Glutamatergic neuron (in vitro differentiated cells): ENCODE measurements at regions not wholly inside any gene's neighbourhood (a gene's known extent, or its start where the extent isn't known, plus 50 kb on each side); places are given as distances from the start of the nearest gene placed in this dataset.

Experiments used
- DNase-seq: peaks from one replicate; pipeline ENCODE4 v3.0.0; 2022
- H3K27ac Mint-ChIP-seq: one replicate; pipeline ENCODE4 v1.8.0; 2020; ENCODE audit warnings: mild to moderate bottlenecking, mixed read lengths, inconsistent platforms; ENCODE audit not compliant: unreplicated experiment
- H3K27me3 Mint-ChIP-seq: one replicate; pipeline ENCODE4 v1.8.0; 2020; ENCODE audit warnings: mild to moderate bottlenecking, moderate library complexity, mixed read lengths, inconsistent platforms; ENCODE audit not compliant: unreplicated experiment
- H3K36me3 Mint-ChIP-seq: one replicate; pipeline ENCODE4 v1.8.0; 2020; ENCODE audit warnings: mild to moderate bottlenecking, mixed read lengths, inconsistent platforms; ENCODE audit not compliant: unreplicated experiment
- H3K4me1 Mint-ChIP-seq: one replicate; pipeline ENCODE4 v1.8.0; 2020; ENCODE audit warnings: mild to moderate bottlenecking, low read depth, mixed read lengths, inconsistent platforms; ENCODE audit not compliant: unreplicated experiment
- H3K4me3 Mint-ChIP-seq: one replicate; pipeline ENCODE4 v1.8.0; 2020; ENCODE audit warnings: mild to moderate bottlenecking, mixed read lengths, inconsistent platforms; ENCODE audit not compliant: unreplicated experiment
- H3K9me3 Mint-ChIP-seq: one replicate; pipeline ENCODE4 v1.8.0; 2020; ENCODE audit warnings: mild to moderate bottlenecking, moderate library complexity, mixed read lengths, inconsistent platforms; ENCODE audit not compliant: unreplicated experiment
- TF ChIP-seq, protein P1 (sequence below): fragments of 200-600 bp; sonication (generic); IDR thresholded peaks from one replicate; pipeline ENCODE4 v1.5.0; 2021; ENCODE audit not compliant: partially characterized antibody, unreplicated experiment

DNA sequence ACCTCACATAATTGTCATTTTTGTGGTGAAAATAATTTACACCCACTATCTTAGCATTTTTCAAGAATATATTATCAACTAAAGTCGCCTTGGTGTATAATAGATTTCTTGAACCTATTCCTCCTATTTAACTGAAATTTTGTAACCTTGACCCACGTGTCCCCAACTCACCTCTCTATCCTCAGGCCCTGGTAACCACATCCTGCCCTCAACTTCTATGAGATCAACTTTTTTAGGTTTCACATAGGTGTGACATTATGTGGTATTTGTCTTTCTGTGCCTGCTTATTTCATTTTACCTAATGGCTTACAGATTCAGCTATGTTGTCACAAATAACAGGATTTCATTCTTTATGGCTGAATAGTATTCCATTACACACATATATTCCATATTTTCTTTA lies 73.0 kb upstream of the CNTNAP4 start:
- Mint-ChIP-seq H3K4me1 (no peaks in the 10 kb centered on the region), H3K9me3 (no peaks in the 10 kb centered on the region), H3K36me3 (no peaks in the 10 kb centered on the region), H3K4me3 (no peak overlapping the region), H3K27ac (no peak overlapping the region), H3K27me3 (no peaks in the 10 kb centered on the region)
- TF ChIP-seq, protein P1, sequence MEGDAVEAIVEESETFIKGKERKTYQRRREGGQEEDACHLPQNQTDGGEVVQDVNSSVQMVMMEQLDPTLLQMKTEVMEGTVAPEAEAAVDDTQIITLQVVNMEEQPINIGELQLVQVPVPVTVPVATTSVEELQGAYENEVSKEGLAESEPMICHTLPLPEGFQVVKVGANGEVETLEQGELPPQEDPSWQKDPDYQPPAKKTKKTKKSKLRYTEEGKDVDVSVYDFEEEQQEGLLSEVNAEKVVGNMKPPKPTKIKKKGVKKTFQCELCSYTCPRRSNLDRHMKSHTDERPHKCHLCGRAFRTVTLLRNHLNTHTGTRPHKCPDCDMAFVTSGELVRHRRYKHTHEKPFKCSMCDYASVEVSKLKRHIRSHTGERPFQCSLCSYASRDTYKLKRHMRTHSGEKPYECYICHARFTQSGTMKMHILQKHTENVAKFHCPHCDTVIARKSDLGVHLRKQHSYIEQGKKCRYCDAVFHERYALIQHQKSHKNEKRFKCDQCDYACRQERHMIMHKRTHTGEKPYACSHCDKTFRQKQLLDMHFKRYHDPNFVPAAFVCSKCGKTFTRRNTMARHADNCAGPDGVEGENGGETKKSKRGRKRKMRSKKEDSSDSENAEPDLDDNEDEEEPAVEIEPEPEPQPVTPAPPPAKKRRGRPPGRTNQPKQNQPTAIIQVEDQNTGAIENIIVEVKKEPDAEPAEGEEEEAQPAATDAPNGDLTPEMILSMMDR: no peak
- DNase-seq: no peak

DNA sequence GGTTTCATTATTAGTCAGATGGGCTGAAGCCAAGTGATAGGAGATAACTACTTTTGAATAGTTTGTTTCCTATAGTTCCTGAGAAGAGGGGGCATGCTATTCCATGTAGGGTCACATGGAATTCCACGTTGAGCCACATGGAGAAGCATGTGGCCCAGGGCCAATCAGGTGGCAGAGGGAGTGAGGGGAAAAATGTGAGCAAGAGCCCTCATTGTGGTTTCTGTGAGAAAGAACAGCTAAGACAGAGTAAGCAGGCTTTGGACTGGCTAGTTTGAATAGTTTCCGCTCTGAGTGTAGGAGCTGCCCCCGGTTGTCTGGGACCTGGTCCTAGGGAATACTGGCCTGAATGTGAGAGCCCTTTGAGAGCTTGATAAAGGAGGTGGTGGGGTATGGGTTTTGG lies 69.9 kb upstream of the CNTNAP4 start:
- DNase-seq: no peak

DNA sequence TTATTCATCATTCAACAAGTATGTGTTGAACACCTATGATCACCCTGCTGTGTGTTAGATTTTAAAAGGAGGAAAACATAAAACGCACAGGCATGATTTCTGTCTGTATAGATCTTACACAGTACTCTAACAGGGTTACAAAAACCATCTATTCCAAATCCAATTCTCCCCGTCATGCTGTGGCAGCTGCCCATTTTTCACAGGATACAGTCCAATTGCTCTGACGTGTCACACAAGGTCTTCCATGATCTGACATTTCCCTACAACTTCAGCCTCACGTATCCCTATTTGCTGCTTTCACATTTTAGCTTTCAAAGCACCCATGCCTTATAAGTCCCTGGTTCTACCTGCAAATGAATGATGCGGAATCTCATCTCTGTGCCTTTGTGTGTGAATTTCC lies 67.0 kb upstream of the CNTNAP4 start:
- Mint-ChIP-seq H3K4me3 (no peak overlapping the region), H3K36me3 (peaks cover 6% of the 10 kb centered on the region), H3K27ac (no peak overlapping the region), H3K9me3 (peaks cover 3% of the 10 kb centered on the region), H3K27me3 (no peaks in the 10 kb centered on the region), H3K4me1 (no peaks in the 10 kb centered on the region)
- TF ChIP-seq, protein P1: no peak
- no peak for DNase-seq

More for the DNA sequence above, 69.9 kb upstream of the CNTNAP4 start:
- no peaks in the 10 kb centered on the region for H3K4me1 Mint-ChIP-seq
- TF ChIP-seq, protein P1: no peak
- peaks cover 2% of the 10 kb centered on the region for H3K9me3 Mint-ChIP-seq
- peaks cover 5% of the 10 kb centered on the region for H3K36me3 Mint-ChIP-seq
- no peak overlapping the region for H3K27ac Mint-ChIP-seq
- H3K27me3 Mint-ChIP-seq: no peaks in the 10 kb centered on the region
- H3K4me3 Mint-ChIP-seq: no peak overlapping the region

- peaks cover 3% of the 10 kb centered on the region for H3K9me3 Mint-ChIP-seq
- no peaks in the 10 kb centered on the region for H3K27me3 Mint-ChIP-seq
- H3K4me3 Mint-ChIP-seq: no peak overlapping the region
These were observed 63.3 kb upstream of the CNTNAP4 start for GRCh38 chr16:76213860-76214259.

DNA sequence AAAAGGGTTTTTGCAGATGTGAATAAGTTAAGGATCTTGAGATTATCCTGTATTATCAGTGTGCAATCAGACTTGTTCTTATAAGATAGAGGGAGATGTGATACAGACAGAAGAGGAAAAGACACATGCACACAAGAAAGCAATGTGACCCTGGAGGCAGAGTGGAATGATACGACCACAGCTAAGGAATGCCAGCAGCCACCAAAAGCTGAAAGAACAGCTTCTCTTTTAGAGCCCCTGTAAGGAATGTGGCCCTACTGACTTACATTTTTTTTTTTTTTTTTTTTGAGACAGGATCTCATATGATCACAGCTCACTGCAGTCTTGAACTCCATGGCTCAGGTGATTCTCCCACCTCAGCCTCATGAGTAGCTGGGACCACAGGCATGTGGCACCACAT lies 62.3 kb upstream of the CNTNAP4 start:
- Mint-ChIP-seq H3K4me1 (no peaks in the 10 kb centered on the region), H3K27me3 (no peaks in the 10 kb centered on the region), H3K4me3 (no peak overlapping the region), H3K9me3 (peaks cover 3% of the 10 kb centered on the region), H3K36me3 (peaks cover 6% of the 10 kb centered on the region), H3K27ac (no peak overlapping the region)
- DNase-seq: no peak
- TF ChIP-seq, protein P1: no peak

More at GRCh38 chr16:76213860-76214259, 63.3 kb upstream of the CNTNAP4 start:
- no peaks in the 10 kb centered on the region for H3K4me1 Mint-ChIP-seq
- DNase-seq: no peak
- no peak overlapping the region for H3K27ac Mint-ChIP-seq
- H3K36me3 Mint-ChIP-seq: peaks cover 6% of the 10 kb centered on the region
- TF ChIP-seq, protein P1: no peak
